Loucy (cell line): ENCODE measurements at regions not wholly inside any gene's neighbourhood (a gene's known extent, or its start where the extent isn't known, plus 50 kb on each side); places are given as distances from the start of the nearest gene placed in this dataset.

ENCODE experiments used
- EZH2phosphoT487 ChIP-seq: fragments of 200-600 bp; IDR thresholded peaks from 2 replicates; pipeline ENCODE4 v1.6.1; 2018; ENCODE audit warnings: antibody characterized with exemption, mild to moderate bottlenecking, moderate library complexity, borderline replicate concordance
- TF ChIP-seq, protein P1 (sequence below): fragments of 200-600 bp; sonication (generic); conservative IDR thresholded peaks from 2 replicates; pipeline ENCODE4 v1.5.1; 2014; ENCODE audit warnings: mild to moderate bottlenecking, antibody characterized with exemption, low read length

DNA sequence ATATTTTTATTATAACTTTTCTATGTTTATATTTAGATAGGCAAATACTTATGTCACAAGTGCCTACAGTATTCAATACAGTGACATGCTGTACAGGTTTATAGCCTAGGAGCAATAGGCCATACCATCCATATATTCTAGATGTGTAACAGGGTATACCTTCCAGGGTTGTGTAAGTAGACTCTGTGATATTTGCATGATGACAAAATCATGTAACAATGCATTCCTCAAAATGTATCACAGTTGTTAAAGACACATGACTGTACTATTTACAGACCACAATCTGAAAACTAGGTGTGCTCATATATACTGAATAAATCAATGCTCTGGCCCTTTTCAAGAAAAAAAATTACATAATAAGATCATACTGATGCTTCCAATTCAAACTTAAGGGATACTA is 433.2 kb upstream of the RGPD4 start:
- TF ChIP-seq, protein P1, sequence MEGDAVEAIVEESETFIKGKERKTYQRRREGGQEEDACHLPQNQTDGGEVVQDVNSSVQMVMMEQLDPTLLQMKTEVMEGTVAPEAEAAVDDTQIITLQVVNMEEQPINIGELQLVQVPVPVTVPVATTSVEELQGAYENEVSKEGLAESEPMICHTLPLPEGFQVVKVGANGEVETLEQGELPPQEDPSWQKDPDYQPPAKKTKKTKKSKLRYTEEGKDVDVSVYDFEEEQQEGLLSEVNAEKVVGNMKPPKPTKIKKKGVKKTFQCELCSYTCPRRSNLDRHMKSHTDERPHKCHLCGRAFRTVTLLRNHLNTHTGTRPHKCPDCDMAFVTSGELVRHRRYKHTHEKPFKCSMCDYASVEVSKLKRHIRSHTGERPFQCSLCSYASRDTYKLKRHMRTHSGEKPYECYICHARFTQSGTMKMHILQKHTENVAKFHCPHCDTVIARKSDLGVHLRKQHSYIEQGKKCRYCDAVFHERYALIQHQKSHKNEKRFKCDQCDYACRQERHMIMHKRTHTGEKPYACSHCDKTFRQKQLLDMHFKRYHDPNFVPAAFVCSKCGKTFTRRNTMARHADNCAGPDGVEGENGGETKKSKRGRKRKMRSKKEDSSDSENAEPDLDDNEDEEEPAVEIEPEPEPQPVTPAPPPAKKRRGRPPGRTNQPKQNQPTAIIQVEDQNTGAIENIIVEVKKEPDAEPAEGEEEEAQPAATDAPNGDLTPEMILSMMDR: no peak
- no peak for TF ChIP-seq EZH2phosphoT487
